IPS DF 4.7 (cell line): ENCODE measurements at regions not wholly inside any gene's neighbourhood (a gene's known extent, or its start where the extent isn't known, plus 50 kb on each side); places are given as distances from the start of the nearest gene placed in this dataset.

Experiments used
- DNase-seq: peaks from one replicate; pipeline ENCODE4 v3.0.0-alpha.2; 2013; ENCODE audit warnings: low spot score; ENCODE audit errors: extremely low read depth

- DNase-seq, result no peak
These were observed 79.5 kb upstream of the PALMD start for GRCh38 chr1:99566290-99567021.

DNA sequence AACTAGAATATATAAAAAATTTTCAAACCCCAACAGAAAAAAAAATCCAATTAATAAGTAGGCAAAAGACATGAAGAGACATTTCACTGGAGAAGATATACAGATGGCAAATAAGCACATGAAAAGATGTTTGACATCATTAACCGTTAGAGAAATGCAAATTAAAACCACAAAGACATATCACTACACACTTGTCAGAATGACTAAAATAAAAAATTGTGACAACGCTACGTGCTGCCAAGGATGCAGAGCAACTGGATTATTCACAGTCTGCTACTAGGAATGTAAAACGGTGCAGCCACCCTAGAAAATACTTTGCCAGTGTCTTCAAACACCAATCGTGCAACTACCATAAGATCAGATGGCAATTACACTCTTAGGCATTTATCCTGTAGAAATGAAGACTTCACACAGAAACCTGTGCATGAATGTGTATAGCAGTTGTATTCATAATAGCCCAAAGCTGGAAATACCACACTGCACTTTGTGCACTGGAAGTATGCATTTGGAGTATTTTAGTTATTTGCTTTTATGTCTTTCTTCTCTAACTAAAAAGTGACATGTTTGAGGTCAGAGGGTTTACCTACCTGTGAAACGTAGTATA, 75.3 kb upstream of the PALMD start:
- no peak for DNase-seq

DNA sequence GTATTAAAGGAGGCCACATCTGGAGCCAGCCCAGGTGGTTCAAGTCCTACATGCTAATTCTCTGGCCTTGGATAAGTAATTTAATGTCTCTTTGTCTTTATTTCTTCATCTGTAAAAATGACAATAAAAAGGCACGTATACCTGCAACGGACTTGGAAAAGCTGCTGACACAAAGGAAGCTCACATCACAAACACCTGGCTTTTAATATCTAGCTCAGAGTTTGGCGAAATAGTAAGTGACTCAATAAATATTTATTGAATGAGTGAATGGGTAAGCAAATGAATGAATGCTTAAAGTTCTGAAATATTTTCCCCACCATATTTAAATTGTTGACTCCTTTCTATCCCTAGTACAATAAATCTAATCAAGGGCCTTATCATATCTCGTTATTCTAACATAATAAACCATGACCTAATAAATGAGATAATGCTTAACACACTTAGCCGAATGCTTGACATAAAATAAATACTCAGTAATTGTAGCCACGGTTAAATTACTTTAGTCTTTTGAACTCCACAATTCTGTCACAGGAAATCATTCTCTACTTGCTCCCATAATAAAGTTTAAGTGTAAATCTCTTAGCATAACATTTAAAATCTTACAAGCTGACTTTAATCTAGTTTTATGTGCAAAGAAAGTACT, 74.7 kb upstream of the PALMD start:
- no peak for DNase-seq

DNA sequence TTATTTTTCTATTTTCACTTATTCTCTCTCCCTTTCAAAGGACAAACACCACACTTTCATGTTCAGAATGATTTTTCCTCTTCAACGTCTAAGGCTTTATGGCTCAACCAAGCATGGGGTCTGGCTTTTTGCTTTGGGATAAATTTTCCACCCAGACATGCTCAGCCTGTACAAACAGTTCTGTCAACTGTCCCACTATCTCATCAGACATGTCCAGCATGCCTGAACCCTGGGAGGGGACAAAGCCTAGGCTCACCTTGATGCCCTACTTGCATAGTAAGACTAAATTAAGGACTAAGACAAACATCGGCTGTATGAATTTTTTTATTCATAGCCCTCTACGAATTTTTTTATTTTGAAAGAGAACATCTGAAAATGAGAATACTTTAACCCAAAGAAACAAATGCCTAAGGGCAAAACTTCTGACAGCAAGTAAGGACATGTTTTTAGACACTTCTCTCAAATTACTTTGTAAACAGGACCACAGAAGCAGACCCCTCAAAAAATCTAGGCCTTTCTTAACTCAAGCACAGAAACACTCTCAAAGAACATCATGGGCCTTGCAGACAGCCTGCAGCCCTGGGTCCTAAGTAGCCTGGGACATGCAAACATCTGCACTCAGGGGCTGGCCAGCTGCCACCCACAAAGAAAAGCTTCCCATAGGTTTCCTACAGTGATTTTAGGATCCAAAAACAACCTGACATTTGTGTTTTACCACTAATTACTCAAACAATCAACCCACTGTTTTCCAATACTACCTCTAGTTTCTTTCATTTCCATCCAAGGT, 72.3 kb upstream of the PALMD start:
- no peak for DNase-seq

DNA sequence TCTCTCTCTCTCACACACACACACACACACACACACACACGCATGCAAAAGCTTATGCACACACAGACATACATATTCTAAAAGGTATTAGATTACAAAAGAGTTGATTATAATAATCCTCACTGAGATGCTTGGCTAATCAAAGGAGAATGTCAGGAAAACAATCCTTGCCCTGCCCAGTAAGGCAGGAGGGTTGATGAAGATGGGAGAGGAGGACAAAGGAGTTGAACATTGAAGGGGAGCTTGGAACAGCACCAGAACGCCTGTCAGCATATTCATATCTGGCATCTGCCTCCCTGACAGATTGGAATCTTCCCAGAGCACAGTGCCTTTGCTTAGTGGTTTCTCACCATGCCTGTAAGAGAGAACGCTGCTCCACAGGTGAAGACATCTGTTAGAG, 68.6 kb upstream of the PALMD start:
- no peak for DNase-seq

DNA sequence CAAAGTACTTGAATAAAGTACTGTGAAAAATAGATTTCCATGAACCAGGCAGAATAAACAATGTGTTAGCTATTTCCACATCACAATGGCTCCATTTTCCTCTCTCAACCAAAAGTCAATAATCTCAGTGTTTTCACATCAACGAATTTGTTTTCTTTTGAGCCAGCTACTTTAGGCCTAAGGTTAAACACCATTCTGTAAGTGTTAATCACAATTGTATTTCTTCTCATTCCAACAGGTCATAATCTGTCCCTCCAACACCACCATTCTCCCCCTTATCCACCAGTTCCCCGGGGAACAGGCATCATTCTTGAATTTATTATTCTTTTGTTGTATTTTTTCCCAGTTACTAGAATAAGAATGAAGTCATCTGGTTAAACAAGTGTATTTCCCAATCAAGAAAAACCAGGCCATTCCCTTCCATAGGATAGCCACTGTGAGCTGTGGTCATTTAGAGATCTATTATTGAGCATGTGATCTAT, 66.2 kb upstream of the PALMD start:
- no peak for DNase-seq

DNA sequence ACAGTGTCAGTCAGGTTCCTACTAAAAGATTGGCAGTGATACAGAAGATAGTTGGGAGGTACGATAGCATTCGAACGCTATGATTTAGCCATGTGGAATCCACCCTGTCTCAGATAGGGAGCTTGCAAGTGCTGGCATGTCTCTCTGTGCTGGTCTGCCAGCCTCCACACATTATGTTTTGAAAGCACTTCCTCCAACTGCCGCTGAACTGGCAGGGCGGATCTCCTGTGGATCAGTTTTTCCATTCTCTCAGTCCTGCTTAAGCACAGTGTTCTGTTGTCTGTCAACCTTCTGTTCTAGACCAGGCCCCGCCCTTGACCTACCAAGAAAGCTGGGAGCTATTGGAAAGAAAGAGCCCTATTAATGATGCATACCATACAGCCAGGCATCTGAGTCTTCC, 65.5 kb upstream of the PALMD start:
- no peak for DNase-seq

- no peak for DNase-seq
These were observed 58.9 kb upstream of the PALMD start for GRCh38 chr1:99587008-99587407.

DNA sequence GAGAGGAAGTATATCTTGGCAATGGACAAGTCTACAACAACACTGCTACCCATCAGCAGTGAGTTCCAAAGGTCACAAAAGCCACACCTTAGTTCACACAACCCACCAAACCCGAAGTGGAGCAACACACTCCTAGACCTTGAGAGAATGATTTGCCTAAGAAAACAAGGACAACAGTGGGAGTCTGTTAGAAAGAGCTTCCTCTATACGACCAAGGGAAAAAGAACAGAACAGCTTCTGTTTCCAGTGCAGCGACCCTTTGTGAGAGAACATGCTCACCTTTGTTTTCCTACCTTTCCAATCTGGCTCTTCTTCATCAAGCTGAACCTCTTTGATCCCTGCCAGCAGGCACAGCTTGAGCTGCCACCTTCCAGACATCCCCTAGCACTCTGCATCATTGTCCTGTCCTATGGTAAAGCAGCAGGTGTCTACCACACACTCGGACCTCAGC, 56.7 kb upstream of the PALMD start:
- no peak for DNase-seq

- no peak for DNase-seq
These were observed 55.2 kb upstream of the PALMD start for GRCh38 chr1:99590578-99591209.

- no peak for DNase-seq
These were observed 54.0 kb upstream of the PALMD start for GRCh38 chr1:99591886-99592285.

- no peak for DNase-seq
These were observed 51.7 kb upstream of the PALMD start for GRCh38 chr1:99594205-99594604.

DNA sequence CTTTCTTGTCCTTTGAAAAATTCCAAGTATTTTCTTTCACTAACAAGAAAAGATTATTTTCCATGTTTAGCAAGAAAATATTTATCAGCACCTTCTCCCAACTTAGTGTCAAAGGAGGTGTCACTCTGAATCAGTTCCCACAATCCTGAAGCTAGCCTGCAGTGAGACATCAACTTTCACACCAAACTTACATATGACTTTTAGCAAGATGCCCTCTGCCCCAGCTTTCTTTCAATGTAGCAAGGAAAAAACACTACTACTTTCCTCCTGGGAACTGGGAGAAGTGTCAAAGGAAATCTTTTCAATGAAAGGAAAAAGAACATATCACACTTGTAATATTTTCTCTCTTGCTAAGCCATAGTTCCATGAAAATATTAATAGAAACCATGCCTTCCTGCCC, 50.9 kb upstream of the PALMD start:
- DNase-seq, result no peak

GRCh38 chr1:99595441-99595840, 50.5 kb upstream of the PALMD start:
- no peak for DNase-seq
